AG09309 (cell line): ENCODE measurements at regions not wholly inside any gene's neighbourhood (a gene's known extent, or its start where the extent isn't known, plus 50 kb on each side); places are given as distances from the start of the nearest gene placed in this dataset.

Experiments used
- DNase-seq: peaks from one replicate; pipeline ENCODE4 v3.0.0-alpha.2; 2010; ENCODE audit warnings: low read depth
- H3K4me3 ChIP-seq: 2 replicates; pipeline ENCODE4 v1.5.1; 2011; ENCODE audit warnings: mild to moderate bottlenecking, low read depth, low read length, moderate library complexity; ENCODE audit not compliant: control insufficient read depth
- TF ChIP-seq, protein P1 (sequence below): IDR thresholded peaks from 2 replicates; pipeline ENCODE4 v1.5.1; 2011; ENCODE audit warnings: mild to moderate bottlenecking, low read depth, low read length, inconsistent platforms; ENCODE audit not compliant: insufficient read depth, control insufficient read depth; ENCODE audit errors: missing control alignments

DNA sequence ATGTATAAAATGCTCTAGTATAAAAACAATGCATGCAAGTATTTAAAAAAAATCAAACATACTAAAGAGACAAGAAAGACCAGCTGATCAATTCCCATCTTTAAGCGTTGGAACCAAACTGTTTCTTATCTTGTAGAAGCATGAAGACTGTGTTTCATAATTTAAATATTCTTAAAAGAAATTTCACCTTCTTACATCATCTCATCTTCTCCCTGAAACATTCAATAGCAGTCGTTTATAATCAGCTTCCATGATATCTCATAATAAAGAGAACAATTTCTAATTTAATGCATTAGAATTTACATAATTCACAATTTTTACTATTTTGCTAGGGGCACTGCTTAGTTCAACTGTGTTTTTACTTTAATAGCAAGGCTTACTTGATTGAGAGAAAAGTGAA lies 468.1 kb upstream of the MARCKS start:
- H3K4me3 ChIP-seq: no peak overlapping the region
- TF ChIP-seq, protein P1, sequence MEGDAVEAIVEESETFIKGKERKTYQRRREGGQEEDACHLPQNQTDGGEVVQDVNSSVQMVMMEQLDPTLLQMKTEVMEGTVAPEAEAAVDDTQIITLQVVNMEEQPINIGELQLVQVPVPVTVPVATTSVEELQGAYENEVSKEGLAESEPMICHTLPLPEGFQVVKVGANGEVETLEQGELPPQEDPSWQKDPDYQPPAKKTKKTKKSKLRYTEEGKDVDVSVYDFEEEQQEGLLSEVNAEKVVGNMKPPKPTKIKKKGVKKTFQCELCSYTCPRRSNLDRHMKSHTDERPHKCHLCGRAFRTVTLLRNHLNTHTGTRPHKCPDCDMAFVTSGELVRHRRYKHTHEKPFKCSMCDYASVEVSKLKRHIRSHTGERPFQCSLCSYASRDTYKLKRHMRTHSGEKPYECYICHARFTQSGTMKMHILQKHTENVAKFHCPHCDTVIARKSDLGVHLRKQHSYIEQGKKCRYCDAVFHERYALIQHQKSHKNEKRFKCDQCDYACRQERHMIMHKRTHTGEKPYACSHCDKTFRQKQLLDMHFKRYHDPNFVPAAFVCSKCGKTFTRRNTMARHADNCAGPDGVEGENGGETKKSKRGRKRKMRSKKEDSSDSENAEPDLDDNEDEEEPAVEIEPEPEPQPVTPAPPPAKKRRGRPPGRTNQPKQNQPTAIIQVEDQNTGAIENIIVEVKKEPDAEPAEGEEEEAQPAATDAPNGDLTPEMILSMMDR: no peak

DNA sequence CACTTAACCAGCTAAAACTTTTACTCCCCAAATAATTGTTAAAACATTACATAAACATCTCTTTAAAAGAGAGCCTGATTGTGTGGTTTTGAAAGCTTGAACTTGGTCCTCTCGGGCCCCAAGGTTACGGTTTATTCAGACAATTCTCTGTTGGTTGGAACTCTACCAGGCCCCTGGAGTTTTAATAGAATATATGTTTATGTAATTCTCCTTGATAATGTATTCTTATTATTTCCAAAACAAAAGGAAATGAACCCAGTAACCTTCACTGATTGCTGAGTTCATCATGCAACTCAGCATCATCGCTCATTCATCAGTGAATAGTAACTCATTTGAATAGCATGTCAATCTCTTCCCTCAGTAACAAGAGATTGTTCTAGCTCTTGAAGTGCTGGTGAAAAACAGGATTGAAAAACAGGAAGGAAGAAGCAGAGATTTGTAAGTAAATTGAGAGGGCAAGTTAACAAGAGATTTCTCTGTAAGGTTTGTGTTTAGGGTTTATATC lies 464.5 kb upstream of the MARCKS start:
- TF ChIP-seq, protein P1: no peak
- DNase-seq: no peak
- H3K4me3 ChIP-seq: no peak overlapping the region

More for the DNA sequence above, 468.1 kb upstream of the MARCKS start:
- no peak for DNase-seq

DNA sequence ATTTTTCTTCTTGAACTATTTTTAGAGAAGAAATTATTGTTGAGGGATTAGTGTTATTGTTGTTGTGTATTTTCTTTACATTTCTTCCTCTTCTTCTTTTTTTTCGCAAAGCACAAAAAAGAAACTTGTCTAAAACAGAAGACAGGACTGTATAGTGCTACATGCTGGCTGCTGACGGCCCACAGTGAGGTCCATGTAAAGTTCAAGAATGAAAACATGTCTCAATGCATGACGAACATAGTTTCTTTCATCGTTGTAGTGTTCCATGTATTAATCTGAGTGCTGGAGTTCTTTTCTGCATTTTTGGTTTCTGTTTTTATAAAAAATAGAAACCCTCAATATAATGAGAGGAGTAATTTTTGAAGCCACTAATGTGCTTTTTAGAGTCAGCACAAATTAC lies 462.9 kb upstream of the MARCKS start:
- TF ChIP-seq, protein P1: no peak
- no peak for DNase-seq
- H3K4me3 ChIP-seq: no peak overlapping the region

DNA sequence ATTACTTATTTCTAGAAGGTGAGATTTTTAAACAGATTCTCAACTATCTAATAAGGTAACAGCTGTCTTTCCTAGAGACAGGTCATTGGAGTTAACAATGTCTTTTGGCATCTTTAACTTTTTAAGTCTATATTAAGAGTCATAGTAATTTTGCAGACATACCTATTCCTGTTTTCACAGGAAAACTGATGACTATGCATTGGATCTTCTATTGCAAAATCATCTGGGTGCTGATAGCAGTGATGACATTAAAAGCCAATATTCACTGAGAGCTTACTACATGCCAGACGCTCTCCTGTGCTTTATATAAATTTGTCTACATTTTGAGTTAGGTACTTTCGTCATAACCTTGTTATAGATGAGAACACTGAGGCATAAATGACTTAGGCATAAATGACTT lies 462.4 kb upstream of the MARCKS start:
- no peak overlapping the region for H3K4me3 ChIP-seq
- TF ChIP-seq, protein P1: no peak
- no peak for DNase-seq

DNA sequence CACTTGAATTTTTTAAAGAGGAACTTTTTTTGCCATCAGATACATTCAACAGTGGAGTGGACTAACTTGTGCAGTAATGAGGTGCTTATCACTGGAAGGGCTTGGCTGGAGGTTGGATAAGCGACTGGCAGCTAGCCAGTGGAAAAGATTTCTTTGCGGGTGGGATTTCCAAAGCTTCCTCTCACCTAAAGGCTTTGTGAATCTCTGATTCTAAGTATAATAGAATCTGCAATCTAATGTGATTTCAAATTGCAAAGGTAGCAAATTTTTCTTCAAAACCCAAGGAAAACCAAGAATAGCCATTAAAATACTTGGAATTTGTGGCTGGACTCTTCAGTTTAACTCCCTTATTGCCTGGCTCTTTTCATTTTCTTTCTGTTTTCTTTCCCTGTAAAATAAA lies 460.4 kb upstream of the MARCKS start:
- TF ChIP-seq, protein P1: no peak
- H3K4me3 ChIP-seq: no peak overlapping the region
- DNase-seq: no peak

DNA sequence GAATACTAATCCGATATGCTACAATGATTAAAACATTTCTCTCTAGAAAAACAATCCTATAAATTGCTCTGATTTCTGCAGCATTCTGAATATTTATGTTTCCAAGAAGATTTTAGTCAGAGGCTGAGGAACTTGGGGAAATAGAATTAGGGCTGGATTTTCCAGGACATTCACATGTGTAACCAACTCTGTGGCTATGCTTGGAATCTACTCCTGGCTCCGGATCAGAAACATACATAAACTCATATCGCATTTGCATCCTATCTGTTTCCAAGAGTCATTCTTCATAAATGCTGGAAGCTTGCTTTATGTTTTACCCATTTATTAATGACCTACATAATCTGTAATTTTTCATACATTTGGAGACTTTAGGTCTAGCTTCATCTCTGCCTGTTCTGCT lies 459.9 kb upstream of the MARCKS start:
- no peak overlapping the region for H3K4me3 ChIP-seq
- TF ChIP-seq, protein P1: no peak
- DNase-seq: no peak

DNA sequence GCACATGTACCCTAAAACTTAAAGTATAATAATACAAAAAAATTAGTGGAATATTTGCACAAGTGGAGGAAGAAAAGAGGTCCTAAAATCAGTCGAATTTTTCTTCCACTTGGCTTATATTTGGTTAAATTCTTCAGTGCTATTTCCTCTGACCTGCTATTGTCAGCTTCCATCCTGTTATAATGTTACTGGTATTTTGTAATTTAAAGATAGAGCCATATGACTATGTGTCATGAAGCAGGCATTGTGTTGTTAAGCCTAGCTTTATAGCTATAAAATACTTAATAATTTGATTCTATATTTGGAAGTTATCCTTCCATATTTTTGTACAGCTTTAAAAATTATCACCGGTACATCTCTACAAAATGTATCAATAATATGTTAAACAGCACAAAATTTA lies 455.9 kb upstream of the MARCKS start:
- DNase-seq: no peak
- H3K4me3 ChIP-seq: no peak overlapping the region
- TF ChIP-seq, protein P1: no peak
